Iris pigment epithelial cell (primary cell): ENCODE measurements at regions not wholly inside any gene's neighbourhood (a gene's known extent, or its start where the extent isn't known, plus 50 kb on each side); places are given as distances from the start of the nearest gene placed in this dataset.
"Not testable (repeated sequence)": the region's sequence is repeated elsewhere in the genome, so short reads cannot be mapped to it uniquely, and the experiment has no call there.

Experiments used
- DNase-seq: peaks from one replicate; pipeline ENCODE4 v3.0.0-alpha.2; 2011; ENCODE audit warnings: low read depth

DNA sequence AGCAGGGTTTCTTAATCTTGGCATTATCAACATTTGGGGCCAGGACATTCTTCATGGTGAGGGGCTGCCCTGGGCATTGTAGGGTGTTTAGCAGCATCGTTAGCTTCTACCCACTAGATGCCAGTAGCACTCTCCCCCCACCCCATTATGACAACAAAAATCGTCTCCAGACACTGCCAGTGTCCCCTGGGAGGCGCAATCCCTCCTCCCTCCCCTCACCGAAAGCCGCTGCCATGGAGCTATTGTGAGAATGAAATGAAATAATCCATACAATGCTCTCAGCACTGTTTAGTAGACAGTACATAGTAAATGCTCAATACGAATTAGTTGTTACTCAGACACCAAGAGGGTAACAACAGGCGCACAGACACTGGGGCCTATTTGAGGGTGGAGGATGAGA lies 502.9 kb downstream of the NPIPA7 start:
- no peak for DNase-seq

DNA sequence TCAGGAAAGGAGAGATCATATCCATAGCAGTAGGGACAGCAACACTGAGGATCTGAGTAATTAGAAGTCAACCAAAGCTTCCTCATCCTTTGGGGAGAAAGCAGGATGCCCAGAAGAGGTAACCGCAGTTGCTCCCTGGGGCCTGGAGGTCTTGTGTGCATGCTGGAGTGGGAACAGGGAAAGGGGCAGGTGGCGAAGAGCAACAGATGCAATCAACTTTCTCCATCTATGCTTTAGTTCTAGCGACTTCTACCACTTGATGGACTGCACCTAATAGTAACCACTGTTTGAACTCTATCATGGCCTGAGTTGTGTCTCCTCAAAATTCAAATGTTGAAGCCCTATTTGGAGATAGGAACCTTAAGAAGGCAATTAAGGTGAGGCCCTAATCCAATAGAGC lies 503.8 kb downstream of the NPIPA7 start:
- no peak for DNase-seq

DNA sequence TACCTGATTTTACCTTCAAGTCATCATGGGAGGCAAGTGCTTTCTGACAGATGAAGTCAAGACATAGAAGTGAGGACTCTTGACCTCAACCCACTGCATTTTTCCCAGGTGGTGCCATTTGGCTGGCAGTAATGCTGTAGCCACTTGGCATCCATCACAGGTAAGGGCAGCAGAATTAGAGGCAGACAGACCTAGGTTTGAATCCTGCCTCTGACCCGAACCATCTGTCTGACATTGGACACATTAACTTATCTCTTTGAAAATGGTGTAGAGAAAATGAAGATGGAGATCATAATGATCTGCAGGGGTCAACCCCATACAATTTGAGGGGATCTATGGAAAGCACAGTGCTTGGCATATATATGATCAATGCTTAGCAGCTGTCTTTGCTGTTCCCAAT lies 505.5 kb downstream of the NPIPA7 start:
- no peak for DNase-seq

DNA sequence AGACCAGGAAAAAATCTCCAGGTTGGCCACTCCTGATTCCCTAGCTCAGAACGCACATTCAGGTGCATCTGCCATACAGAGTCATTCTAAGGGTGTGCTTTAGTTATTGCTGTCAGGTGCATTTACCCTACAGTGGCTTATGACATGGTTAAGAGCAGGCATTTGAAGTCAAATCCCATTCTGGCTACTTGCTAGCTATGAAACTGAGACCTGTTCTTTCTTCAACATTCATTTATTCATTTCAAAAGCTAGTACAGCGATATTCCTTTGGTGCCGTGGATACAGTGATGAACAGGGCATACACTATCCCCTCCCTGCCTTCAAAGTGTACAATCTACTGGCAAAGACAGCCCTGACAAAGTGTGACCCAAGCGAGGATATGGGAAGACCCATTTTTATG lies 508.3 kb downstream of the NPIPA7 start:
- DNase-seq: no peak

DNA sequence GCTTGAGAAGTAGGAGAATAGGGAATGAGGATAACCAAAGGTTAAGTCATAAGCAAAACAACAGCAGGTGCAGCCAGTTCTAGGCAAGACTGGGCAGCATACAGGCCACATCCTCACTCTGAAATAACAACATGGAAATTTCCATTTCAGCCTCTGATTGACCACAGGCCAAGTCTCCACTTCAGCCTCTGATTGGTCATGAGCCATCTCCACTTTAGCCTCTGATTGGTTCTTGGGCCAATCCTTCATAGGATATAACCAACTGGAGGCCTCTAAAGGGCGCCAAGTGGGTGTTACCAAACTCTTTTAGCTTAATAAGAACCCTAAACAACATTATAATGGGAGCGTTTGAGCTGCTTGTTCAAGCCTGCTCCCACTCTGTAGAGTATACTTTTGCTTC lies 512.0 kb downstream of the NPIPA7 start:
- DNase-seq: no peak

DNA sequence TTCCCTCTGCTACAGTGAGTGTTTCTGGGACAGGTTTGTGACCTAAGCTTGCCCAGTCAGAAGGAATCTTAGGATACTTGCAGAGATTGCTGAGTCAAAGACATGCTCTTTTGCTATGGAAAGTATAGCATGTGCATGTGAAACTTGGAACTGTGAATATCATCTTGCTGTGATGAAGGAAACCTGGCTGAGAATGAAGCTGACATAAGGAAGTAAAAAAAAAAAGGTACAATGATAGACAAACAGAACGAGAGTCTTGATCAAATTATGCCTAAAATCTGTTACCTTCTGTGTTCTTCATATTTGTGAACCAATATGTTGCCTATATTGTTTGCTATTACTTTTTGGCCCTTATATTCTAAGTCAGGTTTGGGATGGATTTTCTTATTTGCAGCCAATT lies 525.7 kb downstream of the NPIPA7 start:
- no peak for DNase-seq

DNA sequence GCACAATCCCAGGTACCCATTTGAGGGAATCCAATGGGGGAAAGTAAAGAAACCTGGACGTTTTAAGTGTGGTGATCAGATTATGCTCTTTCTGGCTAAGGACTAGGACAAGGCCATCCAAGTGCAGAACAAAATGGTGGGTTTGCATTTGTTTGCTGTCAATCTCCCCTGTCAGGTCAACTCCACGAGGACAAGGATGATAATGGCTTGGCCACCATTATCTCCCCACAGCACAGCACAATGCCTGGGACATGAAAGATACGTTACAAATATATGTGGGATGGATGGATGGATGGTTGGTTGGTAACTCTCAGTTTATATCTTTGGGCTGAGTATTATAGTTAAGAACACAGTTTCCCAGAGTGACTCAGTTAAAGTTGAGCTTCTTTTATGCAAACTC lies 526.9 kb downstream of the NPIPA7 start:
- DNase-seq: no peak

DNA sequence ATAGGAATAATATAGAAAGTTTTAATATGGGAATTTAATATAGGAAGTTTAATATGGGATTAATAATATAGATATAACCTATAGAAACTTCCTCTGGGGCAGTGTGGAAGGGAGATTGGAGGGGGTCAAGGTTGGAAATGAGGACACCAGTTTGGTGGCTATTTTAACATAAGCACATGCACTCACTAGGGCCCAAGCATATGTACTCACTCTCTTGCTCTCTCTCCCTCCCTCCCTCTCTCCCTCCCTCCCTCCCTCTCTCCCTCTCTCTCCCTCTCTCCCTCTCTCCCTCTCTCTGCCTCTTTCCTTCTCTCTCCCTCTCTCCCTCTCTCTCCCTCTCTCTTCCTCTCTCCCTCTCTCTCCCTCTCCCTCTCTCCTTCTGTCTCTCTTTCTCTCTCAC lies 528.1 kb downstream of the NPIPA7 start:
- DNase-seq: no peak

DNA sequence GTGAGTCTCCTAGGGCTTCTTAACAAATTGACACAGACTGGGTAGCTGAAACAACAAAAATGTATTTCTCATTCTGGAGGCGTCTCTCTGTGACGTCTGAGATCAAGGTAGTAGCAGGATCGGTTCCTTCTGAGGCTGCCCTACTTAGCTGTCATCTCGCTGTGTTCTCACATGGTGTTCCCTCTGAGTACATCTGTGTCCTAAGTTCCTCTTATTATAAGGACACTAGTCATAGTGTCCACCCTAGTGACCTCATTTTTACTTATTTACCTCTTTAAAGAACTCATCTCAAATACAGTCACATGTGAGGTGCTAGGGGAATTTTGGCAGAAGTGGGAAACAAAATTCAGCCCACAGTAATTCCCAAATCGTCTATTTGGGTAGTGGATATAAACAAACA lies 529.1 kb downstream of the NPIPA7 start:
- no peak for DNase-seq

DNA sequence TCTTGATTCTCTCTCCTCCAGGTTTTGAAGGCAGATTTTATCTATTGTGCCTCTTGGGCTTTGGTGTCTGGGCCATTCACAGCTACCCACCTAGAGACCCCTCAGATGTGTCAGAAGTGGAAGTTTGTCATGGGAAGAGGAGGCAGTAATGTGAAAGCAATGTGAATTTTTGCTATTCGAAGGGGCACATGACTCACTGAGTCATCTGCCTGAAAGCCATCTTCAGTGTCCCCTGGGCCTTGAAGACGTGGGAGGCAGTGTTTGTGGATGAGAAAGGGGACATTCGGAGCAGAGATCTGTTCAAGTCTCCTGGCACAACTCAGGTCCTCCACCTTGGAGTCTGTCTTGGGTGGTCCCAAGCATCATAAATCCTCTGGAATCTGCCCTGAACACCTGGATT lies 530.2 kb downstream of the NPIPA7 start:
- no peak for DNase-seq

DNA sequence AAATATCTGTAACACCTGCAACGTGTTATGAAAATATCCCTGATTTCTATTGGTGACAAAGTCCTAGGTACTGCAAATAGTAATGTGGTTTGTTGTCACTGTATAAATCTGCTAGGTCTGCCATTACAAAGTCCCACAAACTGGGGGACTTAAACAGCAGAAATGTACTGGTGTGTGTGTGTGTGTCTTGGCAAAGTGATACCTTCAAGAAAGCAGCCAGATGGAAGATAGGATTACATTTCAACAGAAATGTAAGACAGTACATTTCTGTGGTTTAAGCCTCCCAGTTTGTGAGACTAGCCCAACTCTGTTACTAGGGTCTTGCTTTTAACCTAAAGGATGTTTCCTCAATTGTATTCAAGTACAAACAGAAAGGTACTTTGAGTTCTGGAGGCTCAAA lies 531.7 kb downstream of the NPIPA7 start:
- DNase-seq: no peak

DNA sequence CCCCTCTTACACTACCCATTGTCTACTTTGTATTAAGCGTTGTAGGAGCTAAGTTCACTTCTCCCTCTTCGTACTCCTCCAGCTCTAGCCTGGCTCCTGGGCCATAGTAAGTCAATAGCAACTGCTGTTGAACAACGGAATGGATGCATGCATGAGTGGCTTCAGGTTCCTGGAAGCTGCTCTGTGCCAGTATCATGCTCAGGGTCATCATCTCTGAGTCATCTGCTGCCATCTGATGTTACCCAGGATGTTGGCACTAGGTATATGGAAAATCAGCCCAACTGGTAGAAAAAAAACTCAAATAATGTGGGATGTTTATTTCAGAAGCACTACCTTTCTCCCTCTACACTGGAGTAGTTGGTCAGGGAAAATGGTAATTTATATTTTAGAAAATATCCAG lies 536.8 kb downstream of the NPIPA7 start:
- no peak for DNase-seq

DNA sequence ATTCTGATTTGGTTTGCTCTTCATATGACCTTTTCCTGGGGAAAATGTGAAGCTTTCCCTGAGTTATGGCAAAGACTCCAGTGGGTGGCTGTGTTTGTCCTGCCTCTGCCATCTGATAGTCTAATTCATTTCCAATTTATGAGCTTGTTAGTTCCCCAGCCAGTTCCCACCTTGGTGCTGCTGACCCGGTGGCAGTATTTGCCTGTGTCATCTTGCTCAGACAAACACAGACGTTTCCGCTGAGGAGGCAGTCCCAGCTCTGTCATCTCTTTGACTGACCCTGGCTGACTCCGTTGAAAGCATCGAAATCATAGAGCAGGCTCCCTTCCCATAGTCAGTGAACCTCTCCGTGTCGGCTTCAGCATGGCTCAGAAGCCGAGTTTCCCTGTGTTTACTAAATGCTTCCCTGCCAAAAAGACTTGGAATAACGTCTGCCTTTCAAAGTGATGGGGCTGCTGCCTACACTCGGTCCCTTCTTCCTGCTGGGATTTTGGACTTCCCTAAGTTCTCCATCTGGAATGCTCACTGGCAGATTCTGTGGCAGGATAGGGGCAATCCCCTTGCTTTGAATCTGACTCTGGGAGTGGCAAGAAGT lies 538.3 kb downstream of the NPIPA7 start:
- no peak for DNase-seq

DNA sequence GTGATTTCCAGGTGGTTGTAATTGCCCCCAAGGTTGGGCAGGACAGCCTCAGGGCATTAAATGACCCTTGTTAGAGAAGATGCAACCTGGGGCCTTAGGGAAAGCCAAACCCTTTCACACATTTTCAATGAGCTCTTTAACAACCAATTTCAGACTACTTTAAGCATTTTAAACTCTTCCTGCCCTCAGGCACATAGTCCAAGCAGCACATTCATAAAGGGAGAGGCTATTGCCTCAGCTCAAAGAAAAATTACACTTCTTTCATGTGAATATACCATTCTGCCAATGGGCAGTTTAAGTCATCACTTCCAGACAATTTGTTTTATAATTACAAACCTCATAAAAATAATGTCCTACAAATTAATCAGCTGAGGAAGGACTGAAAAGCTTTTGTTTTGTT lies 544.5 kb downstream of the NPIPA7 start:
- DNase-seq: no peak

DNA sequence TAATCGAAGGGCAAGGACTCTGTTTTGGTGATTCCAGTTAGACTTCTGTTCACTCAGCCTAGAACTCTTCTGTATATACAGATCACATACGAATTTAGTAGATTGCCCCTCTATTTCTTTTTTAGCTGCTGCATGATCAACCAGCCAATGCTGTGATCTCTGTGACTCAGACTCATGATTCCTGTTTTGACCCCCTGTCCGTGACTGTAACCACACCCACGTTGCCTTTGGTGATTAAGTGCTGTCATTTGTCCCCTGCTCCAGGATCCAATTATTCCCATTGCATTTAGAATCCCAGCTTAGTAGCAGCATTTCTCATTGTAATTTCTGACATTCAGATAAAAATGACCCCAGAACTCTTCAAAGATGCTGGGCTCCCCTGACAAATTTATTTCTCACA lies 545.7 kb downstream of the NPIPA7 start:
- DNase-seq: no peak

DNA sequence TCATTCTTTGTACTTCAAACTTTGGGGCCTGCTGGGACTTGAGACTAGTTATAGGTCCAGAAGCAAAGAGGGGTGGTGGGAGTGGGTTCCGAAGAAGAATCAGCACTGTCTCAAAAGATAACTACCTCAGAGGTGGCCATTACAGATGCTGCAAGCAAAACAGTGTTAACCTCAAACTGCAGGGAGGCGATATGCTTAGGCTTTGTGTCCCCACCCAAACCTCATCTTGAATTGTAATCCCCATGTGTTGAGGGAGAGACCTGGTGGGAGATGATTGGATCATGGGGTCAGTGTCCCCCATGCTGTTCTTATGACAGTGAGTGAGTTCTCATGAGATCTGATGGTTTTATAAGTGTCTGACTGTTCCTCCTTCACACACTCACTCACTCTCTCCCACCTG lies 545.3 kb downstream of the XYLT1 start:
- DNase-seq: no peak

DNA sequence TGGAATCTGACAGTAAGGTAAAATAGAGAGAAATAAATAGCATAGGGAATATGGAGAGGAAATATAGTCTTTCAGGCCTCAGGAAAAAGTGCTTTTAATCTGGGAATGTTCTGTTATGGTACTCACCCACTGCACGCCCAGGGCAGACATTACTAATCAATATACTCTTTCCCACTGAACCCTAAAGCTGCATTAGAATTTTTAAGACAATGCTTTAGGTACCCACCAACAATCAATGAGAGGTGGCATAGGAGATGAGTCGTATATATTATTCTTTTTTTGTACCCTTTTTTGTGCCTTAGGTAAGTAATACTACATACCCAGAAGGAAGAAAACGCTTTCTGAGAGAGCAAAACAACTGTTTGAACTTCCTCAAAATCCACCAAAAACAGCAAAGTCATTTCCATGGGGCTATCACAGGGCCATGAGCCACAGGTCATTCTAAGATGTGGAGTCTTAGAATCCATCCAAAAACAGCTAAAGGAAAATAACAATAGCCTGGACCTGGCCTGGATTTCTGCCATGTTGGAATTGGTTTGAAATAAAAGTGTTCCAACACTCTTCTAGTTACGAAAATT lies 542.1 kb downstream of the XYLT1 start:
- no peak for DNase-seq

DNA sequence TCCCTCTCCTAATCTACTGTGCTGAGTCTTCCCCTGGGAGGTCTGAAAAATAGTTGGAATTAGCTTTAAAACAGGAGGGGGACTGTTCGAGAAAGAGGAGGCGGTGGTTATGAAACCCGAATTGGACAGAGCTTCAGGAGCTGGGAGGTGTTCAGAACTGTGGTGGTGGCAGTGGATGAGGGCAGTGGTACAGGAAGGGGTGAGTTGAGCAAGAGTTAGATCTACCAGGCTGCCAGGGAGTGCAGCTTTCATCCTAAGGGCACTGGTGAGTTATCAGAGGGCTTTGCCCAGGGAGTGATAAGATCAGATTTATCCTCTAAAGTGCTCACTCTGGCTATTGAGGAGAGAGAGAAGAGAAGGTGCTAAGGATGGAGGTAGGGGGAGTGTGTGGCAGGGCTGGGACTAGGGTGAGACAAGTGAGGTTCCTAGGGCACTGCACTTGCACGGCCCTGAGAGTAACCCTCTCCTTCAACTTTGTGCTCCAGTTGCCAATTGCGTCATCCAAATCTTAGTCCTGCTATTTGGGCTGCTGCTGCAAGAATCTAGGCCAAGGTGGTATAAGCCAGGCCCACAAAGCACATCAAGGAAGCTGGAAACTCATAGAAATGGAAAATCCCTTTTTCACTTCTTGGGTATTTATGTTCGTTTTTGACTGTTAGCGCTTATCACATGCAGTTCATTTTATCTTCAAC lies 540.3 kb downstream of the XYLT1 start:
- no peak for DNase-seq

DNA sequence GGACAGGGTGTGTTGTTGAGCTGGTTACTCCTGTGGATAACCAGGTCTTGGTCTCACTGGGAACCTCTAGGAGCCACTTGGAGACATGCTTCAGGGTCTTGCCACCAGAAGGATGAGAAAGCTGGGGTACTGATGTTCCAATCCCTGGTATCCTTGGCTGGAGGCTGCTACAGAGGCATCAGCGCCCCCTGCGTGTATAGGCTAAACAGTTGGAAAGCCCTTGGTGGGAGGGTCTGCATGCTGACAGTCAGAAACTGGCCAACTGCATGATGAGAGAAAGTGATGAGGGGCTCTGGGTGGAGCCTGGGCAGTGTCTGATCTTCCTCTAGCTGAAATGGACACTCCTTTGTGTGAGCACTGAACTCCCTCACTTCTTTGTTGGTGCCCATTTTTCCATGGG lies 536.9 kb downstream of the XYLT1 start:
- no peak for DNase-seq

DNA sequence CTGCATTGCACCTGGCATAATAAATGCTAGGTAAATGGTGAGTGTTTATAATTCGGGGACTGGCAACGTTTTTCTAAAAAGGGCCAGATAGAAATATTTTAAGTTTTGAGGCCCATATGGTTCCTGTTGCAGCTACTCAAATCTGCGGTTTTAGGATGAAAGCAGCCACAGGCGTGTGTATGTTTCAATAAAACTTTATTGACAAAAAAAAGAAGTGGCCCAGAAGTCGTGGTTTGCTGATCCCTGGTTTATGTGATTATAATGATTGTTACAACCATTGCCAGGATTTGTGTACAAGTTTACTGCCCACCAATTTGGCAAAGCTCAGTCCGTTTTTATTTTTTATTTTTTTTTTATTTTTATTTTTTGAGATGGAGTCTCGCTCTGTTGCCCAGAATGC lies 536.1 kb downstream of the XYLT1 start:
- DNase-seq: no peak

DNA sequence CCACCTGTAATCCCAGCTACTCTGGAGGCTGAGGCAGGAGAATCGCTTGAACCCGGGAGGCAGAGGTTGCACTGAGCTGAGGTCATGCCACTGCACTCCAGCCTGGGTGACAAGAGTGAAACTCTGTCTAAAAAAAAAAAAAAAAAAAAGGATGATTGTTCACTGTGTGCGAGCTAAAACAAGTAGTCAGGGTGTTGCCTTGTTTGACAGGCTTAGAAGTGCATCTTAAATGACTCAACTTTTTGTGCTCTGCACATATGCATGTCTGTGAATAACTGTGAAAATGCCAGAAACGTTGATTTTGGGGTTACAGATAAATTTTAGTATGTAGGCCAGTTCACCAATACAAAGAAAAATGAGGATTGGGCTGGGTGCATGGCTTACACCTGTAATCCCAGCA lies 534.9 kb downstream of the XYLT1 start:
- not testable (repeated sequence) for DNase-seq

DNA sequence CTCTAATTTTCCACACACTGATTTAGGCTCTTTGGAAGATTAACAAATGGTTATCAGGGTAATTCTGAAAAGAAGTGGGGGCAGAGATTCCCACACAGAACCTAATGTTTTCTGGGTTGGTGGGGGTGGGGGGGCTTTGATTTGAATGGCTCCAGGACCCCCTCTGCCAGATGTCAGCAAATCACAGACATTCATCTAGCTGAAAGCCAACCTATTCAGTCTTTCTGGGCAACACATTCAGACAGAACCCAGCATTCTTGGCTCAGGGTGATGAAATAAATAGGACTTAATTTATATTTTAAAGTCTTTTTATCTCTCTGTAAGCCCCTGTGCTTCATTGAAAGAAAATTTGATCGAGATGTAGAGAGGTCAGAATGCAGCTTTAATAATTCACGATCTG lies 533.2 kb downstream of the XYLT1 start:
- no peak for DNase-seq

DNA sequence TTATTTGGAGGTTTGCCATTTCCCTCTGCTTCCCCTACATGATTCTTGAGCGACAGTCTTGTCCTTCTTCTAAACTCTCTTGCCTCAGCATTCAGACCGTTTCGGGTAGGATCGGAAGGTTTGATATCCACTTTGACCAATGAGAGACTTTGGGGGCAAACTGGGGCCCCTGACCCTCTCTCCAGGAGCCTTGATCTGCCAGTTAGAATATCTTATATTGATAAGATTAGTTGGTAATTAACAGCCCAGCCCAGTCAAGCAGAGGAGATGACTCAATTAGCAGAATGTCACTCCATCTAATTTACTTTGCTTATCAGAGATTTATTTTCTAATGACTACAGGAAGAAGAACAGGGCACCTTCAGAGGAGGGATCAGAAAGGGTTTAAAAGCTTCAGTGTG lies 532.8 kb downstream of the XYLT1 start:
- no peak for DNase-seq

DNA sequence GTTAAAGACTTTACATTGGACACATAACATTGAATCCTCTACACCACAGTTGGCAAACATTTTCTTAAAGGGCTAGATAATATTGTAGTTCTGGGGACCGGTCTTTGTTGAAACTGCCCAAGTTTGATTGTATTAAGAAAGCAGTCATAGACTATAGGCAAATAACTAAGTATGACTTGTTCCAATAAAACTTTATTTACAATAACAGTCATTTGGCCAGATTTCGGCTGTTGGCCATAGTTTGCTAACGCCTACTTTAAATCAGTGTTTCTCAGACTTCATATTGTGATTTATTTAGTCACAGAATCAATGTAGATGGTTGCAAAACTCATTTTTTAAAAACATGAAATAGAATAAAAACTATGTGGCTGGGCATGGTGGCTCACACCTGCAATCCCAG lies 531.8 kb downstream of the XYLT1 start:
- no peak for DNase-seq
